Endothelial cell of umbilical vein (primary cell): ENCODE measurements at regions not wholly inside any gene's neighbourhood (a gene's known extent, or its start where the extent isn't known, plus 50 kb on each side); places are given as distances from the start of the nearest gene placed in this dataset.

Experiments used
- BruUV-seq: library from RNA; stranded (reverse); fragments of 400-500 nt; replicated peaks from 2 replicates; lab custom pipeline; 2021; lab: Mats Ljungman, UMichigan
- CTCF ChIA-PET: fragments of 300-600, 350-600 bp; sonication (Branson Sonifier 250); formaldehyde crosslinking; loops from one replicate; lab custom pipeline; 2021; ENCODE audit warnings: antibody characterized with exemption, inconsistent platforms; lab: Charles Lee
- POLR2A ChIA-PET: fragments of 300-600, 350-600 bp; sonication (Branson Sonifier 250); formaldehyde crosslinking; loops from one replicate; lab custom pipeline; 2021; ENCODE audit warnings: antibody characterized with exemption, inconsistent platforms; lab: Charles Lee
- DNase-seq: peaks from one replicate; pipeline ENCODE4 v3.0.0-alpha.2; 2011; ENCODE audit warnings: low read depth, low spot score
- FAIRE-seq: peaks from 2 replicates; lab custom pipeline; 2011; peaks lifted over from hg19 to GRCh38; lab: Jason Lieb, UNC
- H2AFZ ChIP-seq: 2 replicates; pipeline ENCODE4 v1.6.0; 2012; ENCODE audit warnings: low read depth, low read length, control low read depth, inconsistent platforms
- H3K27ac ChIP-seq: 2 replicates; pipeline ENCODE4 v1.5.1; 2011; ENCODE audit warnings: low read depth, mild to moderate bottlenecking, control low read depth, low read length, moderate library complexity; ENCODE audit not compliant: insufficient read depth
- H3K27me3 ChIP-seq, 2 experiments: 2 replicates each; pipeline versions ENCODE4 v1.6.0 to v1.6.1; 2011; ENCODE audit warnings: low read length in 2 of 2, mixed read lengths in 1 of 2; ENCODE audit not compliant: control insufficient read depth in 2 of 2, insufficient read depth in 2 of 2
- H3K36me3 ChIP-seq, 2 experiments: 2 replicates in 1 of 2; 3 replicates in 1 of 2; pipeline ENCODE4 v1.5.1; 2011; ENCODE audit warnings: low read length in 2 of 2, mild to moderate bottlenecking in 1 of 2, moderate library complexity in 1 of 2; ENCODE audit not compliant: control insufficient read depth in 2 of 2, insufficient read depth in 2 of 2; ENCODE audit errors: extremely low read depth in 1 of 2
- H3K4me1 ChIP-seq: 3 replicates; pipeline ENCODE4 v1.5.1; 2011; ENCODE audit warnings: mild to moderate bottlenecking, low read length; ENCODE audit not compliant: control insufficient read depth, insufficient read depth; ENCODE audit errors: extremely low read depth
- H3K4me2 ChIP-seq: 2 replicates; pipeline ENCODE4 v1.6.1; 2011; ENCODE audit warnings: low read length, control low read depth, mixed read lengths; ENCODE audit not compliant: insufficient read depth
- H3K4me3 ChIP-seq, 3 experiments: fragments of 200-600 bp in 1 of 3; sonication (generic), shearing (Covaris generic) in 1 of 3; replicated peaks in 1 of 3; 2 replicates each; pipeline ENCODE4 v1.5.1; 2011 to 2016; ENCODE audit warnings: control low read depth in 3 of 3, low read length in 3 of 3, mild to moderate bottlenecking in 2 of 3, inconsistent platforms in 1 of 3, low read depth in 1 of 3, moderate library complexity in 1 of 3; ENCODE audit not compliant: insufficient read depth in 1 of 3
- H3K79me2 ChIP-seq: 2 replicates; pipeline ENCODE4 v1.6.0; 2012; ENCODE audit warnings: low read length, inconsistent platforms; ENCODE audit not compliant: control insufficient read depth, insufficient read depth
- H3K9ac ChIP-seq: replicated peaks from 2 replicates; pipeline ENCODE3; 2011; ENCODE audit warnings: low read length, control low read depth; ENCODE audit not compliant: insufficient read depth; ENCODE audit errors: extremely low read depth
- H3K9me1 ChIP-seq: replicated peaks from 3 replicates; pipeline ENCODE4 v1.6.0; 2011; ENCODE audit warnings: mild to moderate bottlenecking, low read length; ENCODE audit not compliant: control insufficient read depth, insufficient read depth; ENCODE audit errors: extremely low read depth
- H3K9me3 ChIP-seq: replicated peaks from 2 replicates; pipeline ENCODE4 v1.5.1; 2012; ENCODE audit warnings: low read length, inconsistent platforms; ENCODE audit not compliant: control insufficient read depth, insufficient read depth
- H4K20me1 ChIP-seq: replicated peaks from 2 replicates; pipeline ENCODE3; 2011; ENCODE audit warnings: mild to moderate bottlenecking, low read length; ENCODE audit not compliant: control insufficient read depth, insufficient read depth; ENCODE audit errors: extremely low read depth
- CTCF ChIP-seq, 2 donors: IDR thresholded peaks; 1 replicate in 1 of 2; 2 replicates in 1 of 2; pipeline ENCODE4 v1.5.1; 2011; ENCODE audit warnings: low read length in 2 of 2, mild to moderate bottlenecking in 2 of 2, moderate library complexity in 2 of 2, control low read depth in 1 of 2, inconsistent platforms in 1 of 2, low read depth in 1 of 2; ENCODE audit not compliant: insufficient read depth in 1 of 2; ENCODE audit errors: extremely low read depth in 1 of 2
- EZH2 ChIP-seq: IDR thresholded peaks from 2 replicates; pipeline ENCODE4 v1.6.1; 2012; ENCODE audit warnings: borderline replicate concordance, low read depth, mild to moderate bottlenecking, moderate library complexity, low read length, inconsistent platforms; ENCODE audit not compliant: severe bottlenecking
- FOS ChIP-seq: IDR thresholded peaks from 2 replicates; pipeline ENCODE4 v1.6.1; 2011; ENCODE audit warnings: mild to moderate bottlenecking, low read length, moderate library complexity, borderline replicate concordance; ENCODE audit not compliant: insufficient read depth
- GATA2 ChIP-seq: IDR thresholded peaks from 2 replicates; pipeline ENCODE4 v1.7.0; 2011; ENCODE audit warnings: low read depth, mild to moderate bottlenecking, moderate library complexity, mixed read lengths, low read length; ENCODE audit not compliant: insufficient read length, insufficient read depth
- JUN ChIP-seq: IDR thresholded peaks from 2 replicates; pipeline ENCODE4 v1.6.1; 2011; ENCODE audit warnings: borderline replicate concordance, low read depth; ENCODE audit not compliant: insufficient read length, insufficient read depth
- MAX ChIP-seq: IDR thresholded peaks from 2 replicates; pipeline ENCODE4 v1.6.1; 2011; ENCODE audit not compliant: insufficient read depth, insufficient read length
- MYC ChIP-seq: IDR thresholded peaks from one replicate; pipeline ENCODE4 v1.6.1; 2011; ENCODE audit warnings: mild to moderate bottlenecking, low read depth, low read length
- POLR2A ChIP-seq: IDR thresholded peaks from 2 replicates; pipeline ENCODE4 v1.6.1; 2012; ENCODE audit warnings: low read depth, mild to moderate bottlenecking, control low read depth, low read length
- POLR2AphosphoS5 ChIP-seq: IDR thresholded peaks from 2 replicates; pipeline ENCODE4 v1.6.1; 2012; ENCODE audit warnings: low read depth, mild to moderate bottlenecking, control low read depth, low read length, moderate library complexity; ENCODE audit not compliant: insufficient read depth
- dilution Hi-C: fragments of 300-500 bp; cut with MboI; formaldehyde crosslinking; loops from one replicate; pipeline ENCODE4 v1.15.0; 2019; ENCODE audit warnings: low sequenced_read_pairs; ENCODE audit not compliant: extremely low pct_ligation_motif_present
- intact Hi-C: fragments of 100-400 bp; cut with micrococcal nuclease; formaldehyde crosslinking; loops from one replicate; pipeline ENCODE4 v1.10.0; 2022

GRCh38 chr11:104324276-104324675 is 160.3 kb upstream of the PDGFD start:
- intact Hi-C loops, result no loop called here
- Histone ChIP-seq H3K9ac (no peak overlapping the region), H3K4me3 (no peak overlapping the region), H3K9me3 (no peaks in the 10 kb centered on the region), H2AFZ (no peak overlapping the region), H3K4me2 (no peak overlapping the region), H3K4me1 (no peaks in the 10 kb centered on the region), H3K9me1 (no peaks in the 10 kb centered on the region), H4K20me1 (no peaks in the 10 kb centered on the region), H3K27me3 (no peaks in the 10 kb centered on the region), H3K27ac (no peak overlapping the region), H3K79me2 (no peaks in the 10 kb centered on the region), H3K36me3 (no peaks in the 10 kb centered on the region)
- dilution Hi-C loops, result no loop called here
- no TSS peak for BruUV-seq
- FAIRE-seq (no peak), DNase-seq (no peak)
- ChIA-PET POLR2A (no interaction called here), CTCF (interaction anchor here (1.1 kb wide), 1 partner anchor 70 kb away, joined by 3 read pairs; no protein-coding TSS in a partner anchor)
- no peak for TF ChIP-seq POLR2A
- TF ChIP-seq GATA2, result no peak
- no peak for TF ChIP-seq MAX
- no peak for TF ChIP-seq JUN
- no peak for TF ChIP-seq EZH2
- no peak for TF ChIP-seq POLR2AphosphoS5

GRCh38 chr11:104323841-104324240 is 159.9 kb upstream of the PDGFD start:
- Histone ChIP-seq H3K9ac (no peak overlapping the region), H3K36me3 (no peaks in the 10 kb centered on the region), H3K4me1 (no peaks in the 10 kb centered on the region), H3K9me3 (no peaks in the 10 kb centered on the region), H3K27me3 (no peaks in the 10 kb centered on the region), H3K27ac (no peak overlapping the region), H3K79me2 (no peaks in the 10 kb centered on the region), H2AFZ (no peak overlapping the region), H3K4me3 (no peak overlapping the region), H4K20me1 (no peaks in the 10 kb centered on the region), H3K4me2 (no peak overlapping the region), H3K9me1 (no peaks in the 10 kb centered on the region)
- POLR2A ChIA-PET, result no interaction called here
- no peak for FAIRE-seq
- TF ChIP-seq MAX, result no peak
- TF ChIP-seq POLR2AphosphoS5, result no peak
- TF ChIP-seq JUN, result no peak
- no peak for TF ChIP-seq CTCF (IDR thresholded peaks at IDR 0.05; ENCODE audit: extremely low read depth in 1 of 2, insufficient read depth in 1 of 2, low read depth in 1 of 2, low read length in 2 of 2)
- TF ChIP-seq POLR2A, result no peak
- no peak for TF ChIP-seq MYC
- TF ChIP-seq GATA2, result no peak
- no peak for TF ChIP-seq FOS
- no peak for TF ChIP-seq EZH2
- dilution Hi-C loops, result no loop called here
- CTCF ChIA-PET, result interaction anchor here (1.1 kb wide), 1 partner anchor 70 kb away, joined by 3 read pairs; no protein-coding TSS in a partner anchor
- no TSS peak for BruUV-seq
- DNase-seq, result no peak
- intact Hi-C loops, result no loop called here
